Bronchial epithelial cell (primary cell): ENCODE measurements at regions not wholly inside any gene's neighbourhood (a gene's known extent, or its start where the extent isn't known, plus 50 kb on each side); places are given as distances from the start of the nearest gene placed in this dataset.
A peak's percentile ranks its signal among the peaks of the same experiment; 100 is the strongest.

Source experiments
- DNase-seq: peaks from one replicate; pipeline ENCODE4 v3.0.0-alpha.2; 2010; ENCODE audit warnings: low read depth
- FAIRE-seq: peaks from 2 replicates; lab custom pipeline; 2011; peaks lifted over from hg19 to GRCh38; lab: Jason Lieb, UNC
- H3K27me3 ChIP-seq: 2 replicates; pipeline ENCODE4 v1.5.1; 2011; ENCODE audit warnings: low read length; ENCODE audit not compliant: control insufficient read depth, insufficient read depth
- H3K36me3 ChIP-seq: 2 replicates; pipeline ENCODE4 v1.5.1; 2011; ENCODE audit warnings: low read length; ENCODE audit not compliant: control insufficient read depth, insufficient read depth
- H3K4me3 ChIP-seq: 2 replicates; pipeline ENCODE4 v1.5.1; 2011; ENCODE audit warnings: mild to moderate bottlenecking, low read depth, low read length, control low read depth
- TF ChIP-seq, protein P1 (sequence below): IDR thresholded peaks from 2 replicates; pipeline ENCODE4 v1.5.1; 2011; ENCODE audit warnings: mild to moderate bottlenecking, moderate library complexity, low read length, control low read depth, inconsistent platforms; ENCODE audit not compliant: insufficient read depth, severe bottlenecking

DNA sequence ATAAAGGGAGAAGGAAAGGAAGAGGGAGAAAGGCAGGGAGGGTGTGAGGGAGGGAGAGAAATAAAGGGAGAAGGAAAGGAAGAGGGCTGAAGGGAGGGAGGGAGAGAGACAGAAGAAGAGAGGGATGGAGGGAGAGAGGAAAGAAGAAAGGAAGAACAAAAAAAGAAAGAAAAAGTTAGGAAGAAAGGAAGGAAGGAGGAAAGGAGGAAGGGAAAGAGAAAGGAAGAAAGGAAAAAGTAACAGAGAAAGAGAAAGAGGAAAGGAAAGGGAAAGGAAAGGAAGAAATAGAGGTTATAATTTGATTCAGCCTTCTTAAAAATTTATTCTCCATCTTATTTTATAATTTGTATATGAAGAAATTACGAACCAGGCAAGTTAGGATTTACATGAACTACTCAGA, 836.6 kb upstream of the C9orf72 start:
- FAIRE-seq (no peak), DNase-seq (no peak)
- TF ChIP-seq, protein P1, sequence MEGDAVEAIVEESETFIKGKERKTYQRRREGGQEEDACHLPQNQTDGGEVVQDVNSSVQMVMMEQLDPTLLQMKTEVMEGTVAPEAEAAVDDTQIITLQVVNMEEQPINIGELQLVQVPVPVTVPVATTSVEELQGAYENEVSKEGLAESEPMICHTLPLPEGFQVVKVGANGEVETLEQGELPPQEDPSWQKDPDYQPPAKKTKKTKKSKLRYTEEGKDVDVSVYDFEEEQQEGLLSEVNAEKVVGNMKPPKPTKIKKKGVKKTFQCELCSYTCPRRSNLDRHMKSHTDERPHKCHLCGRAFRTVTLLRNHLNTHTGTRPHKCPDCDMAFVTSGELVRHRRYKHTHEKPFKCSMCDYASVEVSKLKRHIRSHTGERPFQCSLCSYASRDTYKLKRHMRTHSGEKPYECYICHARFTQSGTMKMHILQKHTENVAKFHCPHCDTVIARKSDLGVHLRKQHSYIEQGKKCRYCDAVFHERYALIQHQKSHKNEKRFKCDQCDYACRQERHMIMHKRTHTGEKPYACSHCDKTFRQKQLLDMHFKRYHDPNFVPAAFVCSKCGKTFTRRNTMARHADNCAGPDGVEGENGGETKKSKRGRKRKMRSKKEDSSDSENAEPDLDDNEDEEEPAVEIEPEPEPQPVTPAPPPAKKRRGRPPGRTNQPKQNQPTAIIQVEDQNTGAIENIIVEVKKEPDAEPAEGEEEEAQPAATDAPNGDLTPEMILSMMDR, result no peak
- Histone ChIP-seq H3K4me3 (no peak overlapping the region), H3K36me3 (no peaks in the 10 kb centered on the region), H3K27me3 (no peaks in the 10 kb centered on the region)

DNA sequence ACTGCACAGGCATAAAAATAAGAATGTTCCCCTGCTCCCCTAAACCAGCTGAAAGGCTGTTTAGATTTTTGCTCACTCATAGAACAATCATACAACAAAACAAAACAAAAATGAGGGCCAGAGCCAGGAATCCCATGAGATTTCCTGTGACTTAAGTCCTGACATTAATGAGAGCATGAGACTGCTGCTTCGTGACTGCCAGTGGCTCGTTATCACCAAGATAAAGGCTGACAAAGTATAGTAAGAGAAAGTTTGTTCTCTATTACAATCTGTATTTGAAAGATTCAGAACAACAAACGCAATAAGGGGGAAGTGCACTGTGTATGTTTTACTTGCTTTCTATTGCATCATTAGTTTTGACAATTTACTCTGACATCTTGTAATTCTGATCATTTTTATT, 837.1 kb upstream of the C9orf72 start:
- TF ChIP-seq, protein P1, result no peak
- no peak for FAIRE-seq
- Histone ChIP-seq H3K4me3 (no peak overlapping the region), H3K27me3 (no peaks in the 10 kb centered on the region), H3K36me3 (no peaks in the 10 kb centered on the region)
- no peak for DNase-seq

DNA sequence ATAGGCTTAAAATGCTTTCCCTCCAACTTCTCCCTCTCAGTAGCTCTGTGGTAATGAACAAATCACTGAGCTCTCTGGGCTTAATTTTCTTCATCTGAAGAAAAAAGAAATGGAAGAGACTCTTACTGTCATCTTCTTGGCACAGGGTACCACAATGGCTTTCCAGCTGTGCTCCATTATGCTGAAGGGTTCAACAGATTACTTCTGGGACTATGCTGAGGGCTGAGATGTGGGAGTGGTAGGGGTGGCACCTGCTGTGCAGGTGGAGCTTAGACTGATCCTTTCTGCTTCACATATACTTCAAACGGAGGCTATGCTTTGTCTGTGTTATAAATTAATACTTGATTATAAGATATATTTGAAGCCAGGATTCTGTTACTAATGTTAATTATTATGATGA, 840.2 kb upstream of the C9orf72 start:
- Histone ChIP-seq H3K36me3 (no peaks in the 10 kb centered on the region), H3K27me3 (no peaks in the 10 kb centered on the region), H3K4me3 (no peak overlapping the region)
- TF ChIP-seq, protein P1, result no peak
- FAIRE-seq (no peak), DNase-seq (no peak)

DNA sequence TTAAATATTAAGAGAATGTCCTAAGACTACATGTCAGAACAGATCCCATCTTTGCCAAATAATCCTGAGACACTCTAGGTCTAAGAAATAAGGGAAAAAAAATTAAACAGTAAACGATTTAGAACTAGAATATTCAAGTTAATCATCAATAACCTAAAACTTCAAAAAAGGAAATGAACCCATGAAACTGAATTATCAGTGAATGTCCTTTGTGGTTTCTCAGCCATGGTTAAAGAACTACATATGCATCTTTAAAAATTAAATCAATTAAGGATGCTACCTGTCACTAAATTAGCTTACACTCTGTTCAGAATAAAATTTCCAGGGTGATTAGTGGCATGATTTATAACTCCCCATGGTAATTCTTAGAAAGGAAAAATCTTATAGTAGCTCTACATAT, 850.0 kb upstream of the C9orf72 start:
- Histone ChIP-seq H3K4me3 (no peak overlapping the region), H3K27me3 (no peaks in the 10 kb centered on the region), H3K36me3 (no peaks in the 10 kb centered on the region)
- TF ChIP-seq, protein P1, result no peak
- DNase-seq (no peak), FAIRE-seq (no peak)

DNA sequence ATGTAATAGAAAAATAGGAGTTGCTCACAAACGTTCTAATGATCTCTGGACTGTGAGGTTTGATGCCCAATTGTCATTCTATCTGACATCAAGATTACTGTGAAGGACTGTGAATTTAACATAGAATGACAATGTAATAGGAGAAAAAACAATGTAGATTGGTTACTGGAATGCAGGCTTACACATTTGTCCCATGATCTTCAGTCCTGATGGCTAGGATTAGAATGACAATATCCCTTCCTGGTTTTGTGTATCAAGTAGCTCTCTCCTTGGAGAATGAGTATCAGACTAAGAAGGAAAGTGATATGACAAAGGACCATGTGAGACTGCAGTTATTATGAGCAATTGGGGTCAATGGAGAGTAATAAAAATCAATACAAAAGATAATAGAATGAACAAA, 862.2 kb upstream of the C9orf72 start:
- no peak for DNase-seq
- Histone ChIP-seq H3K36me3 (no peaks in the 10 kb centered on the region), H3K27me3 (no peaks in the 10 kb centered on the region), H3K4me3 (no peak overlapping the region)
- TF ChIP-seq, protein P1, result no peak
- no peak for FAIRE-seq

DNA sequence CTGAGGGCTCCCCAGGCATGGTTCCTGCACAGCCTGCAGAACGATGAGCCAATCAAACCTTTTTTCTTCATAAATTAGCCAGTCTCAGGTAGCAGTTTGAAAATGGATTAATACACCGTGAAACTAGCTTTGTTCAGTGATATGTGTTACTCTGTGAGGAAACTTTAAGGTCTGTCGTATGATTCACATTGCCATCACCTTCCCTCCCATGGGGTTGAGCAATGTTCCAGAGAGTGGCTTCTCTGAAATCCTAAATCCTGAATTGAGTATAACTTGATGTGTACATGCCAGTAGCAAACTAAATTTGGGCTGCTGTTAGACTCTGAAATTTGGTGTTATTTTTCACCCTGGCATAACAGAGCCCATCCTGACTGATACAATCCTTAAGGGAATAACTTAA, 866.4 kb upstream of the C9orf72 start:
- Histone ChIP-seq H3K36me3 (no peaks in the 10 kb centered on the region), H3K4me3 (no peak overlapping the region), H3K27me3 (no peaks in the 10 kb centered on the region)
- TF ChIP-seq, protein P1, result no peak
- DNase-seq (peak; percentile 46), FAIRE-seq (peak; percentile 73)
